ENCODE measurements at regions not wholly inside any gene's neighbourhood (a gene's known extent, or its start where the extent isn't known, plus 50 kb on each side); places are given as distances from the start of the nearest gene placed in this dataset.
"Not testable (repeated sequence)": the region's sequence is repeated elsewhere in the genome, so short reads cannot be mapped to it uniquely, and the experiment has no call there.

- H3K9ac ChIP-seq (ENCODE audit: low read depth in 1 of 2, low read length in 2 of 2) = no peak overlapping the region
- TF ChIP-seq FOXA2 (IDR thresholded peaks at IDR 0.05) (no peak), ATF3 (IDR thresholded peaks at IDR 0.05) (no peak), TAF1 (conservative IDR thresholded peaks at IDR 0.05) (no peak), FOXA1 (IDR thresholded peaks at IDR 0.05) (no peak), NR2F2 (IDR thresholded peaks at IDR 0.05) (no peak), CTCF (IDR thresholded peaks at IDR 0.05; ENCODE audit: low read depth, low read length, missing input control) (no peak), YY1 (IDR thresholded peaks at IDR 0.05) (no peak), ZBTB33 (IDR thresholded peaks at IDR 0.05) (no peak), RAD21 (IDR thresholded peaks at IDR 0.05) (no peak), JUND (IDR thresholded peaks at IDR 0.05) (no peak), MAX (IDR thresholded peaks at IDR 0.05) (no peak), REST (IDR thresholded peaks at IDR 0.05) (no peak), HNF4A (conservative IDR thresholded peaks at IDR 0.05) (no peak)
- no peaks in the 10 kb centered on the region for H3K36me3 ChIP-seq (ENCODE audit: control insufficient read depth in 4 of 4, insufficient read depth in 3 of 4, low read depth in 1 of 4, low read length in 3 of 4)
- peaks cover 0 to 3% (median 0%) of the 10 kb centered on the region in 4 donors for H3K27me3 ChIP-seq (ENCODE audit: control insufficient read depth in 4 of 4, insufficient read depth in 4 of 4, low read length in 3 of 4)
- H3K9me3 ChIP-seq (ENCODE audit: control insufficient read depth in 4 of 4, low read length in 3 of 4) = no peaks in the 10 kb centered on the region
- no peaks in the 10 kb centered on the region for H3K4me1 ChIP-seq (ENCODE audit: control insufficient read depth in 4 of 4, insufficient read depth in 4 of 4, low read length in 3 of 4)
- H3K27ac ChIP-seq (ENCODE audit: low read depth in 1 of 2, low read length in 2 of 2) = no peak overlapping the region
- no peak overlapping the region for H3K4me3 ChIP-seq (ENCODE audit: low read depth in 1 of 3, low read length in 3 of 3)
- 74% methylated on average over 4 of the region's 4 CpGs for WGBS
- DNase-seq (ENCODE audit: low spot score) = no peak
These were observed 434.6 kb upstream of the DDX18 start for GRCh38 chr2:117379928-117380327.

GRCh38 chr2:117383997-117384396 lies 430.5 kb upstream of the DDX18 start:
- not testable (repeated sequence) for DNase-seq (ENCODE audit: low spot score); H3K36me3 ChIP-seq (ENCODE audit: control insufficient read depth in 4 of 4, insufficient read depth in 3 of 4, low read depth in 1 of 4, low read length in 3 of 4); H3K4me3 ChIP-seq (ENCODE audit: low read depth in 1 of 3, low read length in 3 of 3); H3K4me1 ChIP-seq (ENCODE audit: control insufficient read depth in 4 of 4, insufficient read depth in 4 of 4, low read length in 3 of 4); H3K9me3 ChIP-seq (ENCODE audit: control insufficient read depth in 4 of 4, low read length in 3 of 4); H3K9ac ChIP-seq (ENCODE audit: low read depth in 1 of 2, low read length in 2 of 2); H3K27ac ChIP-seq (ENCODE audit: low read depth in 1 of 2, low read length in 2 of 2); H3K27me3 ChIP-seq (ENCODE audit: control insufficient read depth in 4 of 4, insufficient read depth in 4 of 4, low read length in 3 of 4)
- WGBS = 93% methylated on average over 12 of the region's 12 CpGs

Data from liver (tissue), 8 donors.